Thyroid gland (tissue), 4 donors: ENCODE measurements at regions not wholly inside any gene's neighbourhood (a gene's known extent, or its start where the extent isn't known, plus 50 kb on each side); places are given as distances from the start of the nearest gene placed in this dataset.

Experiments
- CTCF ChIP-seq, 6 experiments: fragments of 200-600 bp in 3 of 6; fragments of 450-650 bp in 3 of 6; sonication (generic) in 3 of 6; IDR thresholded peaks; one replicate each; pipeline ENCODE4 v1.5.1; 2016 to 2019; ENCODE audit warnings: antibody characterized with exemption in 6 of 6, mild to moderate bottlenecking in 2 of 6, inconsistent platforms in 1 of 6, moderate library complexity in 1 of 6
- POLR2A ChIP-seq, 2 donors: fragments of 450-650 bp; IDR thresholded peaks; one replicate each; pipeline ENCODE4 v1.6.1; 2017; ENCODE audit warnings: antibody characterized with exemption in 2 of 2, mild to moderate bottlenecking in 2 of 2, moderate library complexity in 1 of 2

- TF ChIP-seq CTCF (IDR thresholded peaks at IDR 0.05) (no peak), POLR2A (IDR thresholded peaks at IDR 0.05) (no peak)
Observed at GRCh38 chr15:62927836-62928235, 114.7 kb upstream of the TPM1 start.
